ENCODE measurements at regions not wholly inside any gene's neighbourhood (a gene's known extent, or its start where the extent isn't known, plus 50 kb on each side); places are given as distances from the start of the nearest gene placed in this dataset.

- H3K27me3 ChIP-seq (ENCODE audit: control insufficient read depth, insufficient read depth, low read length) = no peaks in the 10 kb centered on the region
- ChIA-PET CTCF (interaction anchor here (0.6 to 4.1 kb wide), 30 partner anchors 9 to 1221 kb away, joined by 3 to 25 read pairs (median 4); no protein-coding TSS in a partner anchor), POLR2A (interaction anchor here (0.5 to 0.6 kb wide), 2 partner anchors 184 to 190 kb away, joined by 3 to 9 read pairs; no protein-coding TSS in a partner anchor)
- H3K4me3 ChIP-seq (ENCODE audit: low read depth, low read length) = no peak overlapping the region
- no peaks in the 10 kb centered on the region for H3K36me3 ChIP-seq (ENCODE audit: control insufficient read depth, insufficient read depth, low read length)
- DNase-seq (ENCODE audit: low read depth) = no peak
- TF ChIP-seq CTCF (IDR thresholded peaks at IDR 0.05; ENCODE audit: insufficient read depth, low read depth, low read length) = no peak
Measured at GRCh38 chr2:67651565-67651964, 254.4 kb downstream of the ETAA1 start.

- DNase-seq (ENCODE audit: low read depth) = no peak
- no peak overlapping the region for H3K4me3 ChIP-seq (ENCODE audit: low read depth, low read length)
Measured at GRCh38 chr2:67652679-67653078, 255.5 kb downstream of the ETAA1 start.

GRCh38 chr2:67656875-67657274 is 259.7 kb downstream of the ETAA1 start:
- Histone ChIP-seq H3K4me3 (ENCODE audit: low read depth, low read length) (no peak overlapping the region), H3K36me3 (ENCODE audit: control insufficient read depth, insufficient read depth, low read length) (no peaks in the 10 kb centered on the region), H3K27me3 (ENCODE audit: control insufficient read depth, insufficient read depth, low read length) (no peaks in the 10 kb centered on the region)
- no peak for TF ChIP-seq CTCF (IDR thresholded peaks at IDR 0.05; ENCODE audit: insufficient read depth, low read depth, low read length)
- ChIA-PET CTCF (interaction anchor here (1.6 kb wide), 1 partner anchor 183 kb away, joined by 6 read pairs; no protein-coding TSS in a partner anchor), POLR2A (interaction anchor here (0.5 kb wide), 1 partner anchor 790 kb away, joined by 3 read pairs; no protein-coding TSS in a partner anchor)
- no peak for DNase-seq (ENCODE audit: low read depth)

More at GRCh38 chr2:67652679-67653078, 255.5 kb downstream of the ETAA1 start:
- TF ChIP-seq CTCF (IDR thresholded peaks at IDR 0.05; ENCODE audit: insufficient read depth, low read depth, low read length) = no peak
- ChIA-PET CTCF (interaction anchor here (4.1 kb wide), 1 partner anchor 188 kb away, joined by 25 read pairs; no protein-coding TSS in a partner anchor), POLR2A (no interaction called here)
- Histone ChIP-seq H3K36me3 (ENCODE audit: control insufficient read depth, insufficient read depth, low read length) (no peaks in the 10 kb centered on the region), H3K27me3 (ENCODE audit: control insufficient read depth, insufficient read depth, low read length) (no peaks in the 10 kb centered on the region)

- ChIA-PET CTCF (no interaction called here), POLR2A (no interaction called here)
- no peak for TF ChIP-seq CTCF (IDR thresholded peaks at IDR 0.05; ENCODE audit: insufficient read depth, low read depth, low read length)
- no peak for DNase-seq (ENCODE audit: low read depth)
- no peak overlapping the region for H3K4me3 ChIP-seq (ENCODE audit: low read depth, low read length)
- no peaks in the 10 kb centered on the region for H3K27me3 ChIP-seq (ENCODE audit: control insufficient read depth, insufficient read depth, low read length)
- H3K36me3 ChIP-seq (ENCODE audit: control insufficient read depth, insufficient read depth, low read length) = no peaks in the 10 kb centered on the region
Measured at GRCh38 chr2:67658820-67659219, 261.7 kb downstream of the ETAA1 start.

- Histone ChIP-seq H3K4me3 (ENCODE audit: low read depth, low read length) (no peak overlapping the region), H3K27me3 (ENCODE audit: control insufficient read depth, insufficient read depth, low read length) (no peaks in the 10 kb centered on the region), H3K36me3 (ENCODE audit: control insufficient read depth, insufficient read depth, low read length) (no peaks in the 10 kb centered on the region)
- ChIA-PET CTCF (interaction anchor here (1.6 to 1.9 kb wide), 2 partner anchors 9 to 11 kb away, joined by 4 to 10 read pairs; no protein-coding TSS in a partner anchor), POLR2A (no interaction called here)
- no peak for DNase-seq (ENCODE audit: low read depth)
- no peak for TF ChIP-seq CTCF (IDR thresholded peaks at IDR 0.05; ENCODE audit: insufficient read depth, low read depth, low read length)
Measured at GRCh38 chr2:67660015-67660602, 263.0 kb downstream of the ETAA1 start.
